ENCODE measurements at regions not wholly inside any gene's neighbourhood (a gene's known extent, or its start where the extent isn't known, plus 50 kb on each side); places are given as distances from the start of the nearest gene placed in this dataset.
A peak's percentile ranks its signal among the peaks of the same experiment; 100 is the strongest.
"Not testable (repeated sequence)": the region's sequence is repeated elsewhere in the genome, so short reads cannot be mapped to it uniquely, and the experiment has no call there.

GRCh38 chr15:58355382-58355971 is 76.3 kb upstream of the LIPC start:
- TF ChIP-seq CTCF (IDR thresholded peaks at IDR 0.05; ENCODE audit: insufficient read depth, low read depth, low read length, missing control alignments) = no peak
- H3K4me3 ChIP-seq (ENCODE audit: low read depth, low read length) = no peak overlapping the region
- DNase-seq (ENCODE audit: low read depth) = peak; percentile 44

GRCh38 chr15:58355973-58356372 is 75.8 kb upstream of the LIPC start:
- no peak for DNase-seq (ENCODE audit: low read depth)
- no peak for TF ChIP-seq CTCF (IDR thresholded peaks at IDR 0.05; ENCODE audit: insufficient read depth, low read depth, low read length, missing control alignments)
- no peak overlapping the region for H3K4me3 ChIP-seq (ENCODE audit: low read depth, low read length)

GRCh38 chr15:58357529-58358476 is 74.0 kb upstream of the LIPC start:
- no peak overlapping the region for H3K4me3 ChIP-seq (ENCODE audit: low read depth, low read length)
- DNase-seq (ENCODE audit: low read depth) = peak; percentile 11
- TF ChIP-seq CTCF (IDR thresholded peaks at IDR 0.05; ENCODE audit: insufficient read depth, low read depth, low read length, missing control alignments) = no peak

- no peak for DNase-seq (ENCODE audit: low read depth)
- TF ChIP-seq CTCF (IDR thresholded peaks at IDR 0.05; ENCODE audit: insufficient read depth, low read depth, low read length, missing control alignments) = no peak
- H3K4me3 ChIP-seq (ENCODE audit: low read depth, low read length) = no peak overlapping the region
Measured at GRCh38 chr15:58360421-58361090, 71.2 kb upstream of the LIPC start.

DNA sequence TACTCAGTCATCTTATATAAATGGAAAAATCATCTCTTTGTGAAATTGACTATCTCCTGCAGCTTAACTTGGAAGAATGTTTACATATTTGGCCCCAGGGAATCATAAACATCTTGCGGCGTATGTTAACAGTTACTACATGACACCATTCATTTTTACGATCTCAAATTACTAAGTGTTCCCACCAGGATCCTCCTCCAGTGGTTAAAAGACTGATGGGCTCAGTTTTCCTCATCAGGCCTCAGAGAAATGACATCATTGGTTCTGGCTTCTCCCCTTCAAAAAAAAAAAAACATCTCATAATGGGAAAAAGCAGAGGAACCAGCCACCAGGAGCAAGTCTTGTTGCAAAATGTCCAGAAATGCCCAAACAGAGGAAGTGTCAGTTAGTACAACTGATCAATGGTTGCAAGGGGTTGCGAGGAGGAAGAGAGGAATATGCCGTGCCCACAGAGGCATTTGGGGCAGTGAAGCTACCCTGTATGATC is 70.5 kb upstream of the LIPC start:
- no peak for TF ChIP-seq CTCF (IDR thresholded peaks at IDR 0.05; ENCODE audit: insufficient read depth, low read depth, low read length, missing control alignments)
- H3K4me3 ChIP-seq (ENCODE audit: low read depth, low read length) = no peak overlapping the region
- no peak for DNase-seq (ENCODE audit: low read depth)

DNA sequence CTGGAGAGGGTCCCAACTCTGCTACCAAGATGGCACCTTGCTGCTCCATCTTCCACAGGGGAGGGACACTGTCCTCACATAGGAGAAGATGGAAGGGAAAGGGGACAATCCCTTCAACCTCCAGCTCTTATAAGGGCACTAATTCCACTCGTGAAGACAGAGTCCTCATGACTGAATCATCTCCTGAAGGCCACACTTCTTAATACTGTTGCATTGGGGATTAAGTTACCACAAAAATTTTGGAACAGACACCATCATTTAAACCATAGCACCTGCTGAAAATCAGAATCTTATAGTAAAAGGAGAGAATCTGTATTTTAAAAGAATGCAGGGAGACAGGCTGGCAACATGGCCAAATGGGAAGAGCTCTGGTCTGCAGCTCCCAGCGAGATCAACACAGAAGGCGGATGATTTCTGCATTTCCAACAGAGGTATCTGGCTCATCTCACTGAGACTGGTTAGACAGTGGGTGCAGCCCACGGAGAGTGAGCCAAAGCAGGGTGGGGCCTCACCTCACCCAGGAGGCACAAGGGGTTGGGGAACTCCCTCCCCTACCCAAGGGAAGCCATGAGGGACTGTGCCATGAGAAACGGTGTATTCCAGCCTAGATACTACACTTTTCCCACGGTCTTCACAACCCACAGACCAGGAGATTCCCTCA is 69.4 kb upstream of the LIPC start:
- TF ChIP-seq CTCF (IDR thresholded peaks at IDR 0.05; ENCODE audit: insufficient read depth, low read depth, low read length, missing control alignments) = no peak
- DNase-seq (ENCODE audit: low read depth) = no peak
- H3K4me3 ChIP-seq (ENCODE audit: low read depth, low read length) = no peak overlapping the region

DNA sequence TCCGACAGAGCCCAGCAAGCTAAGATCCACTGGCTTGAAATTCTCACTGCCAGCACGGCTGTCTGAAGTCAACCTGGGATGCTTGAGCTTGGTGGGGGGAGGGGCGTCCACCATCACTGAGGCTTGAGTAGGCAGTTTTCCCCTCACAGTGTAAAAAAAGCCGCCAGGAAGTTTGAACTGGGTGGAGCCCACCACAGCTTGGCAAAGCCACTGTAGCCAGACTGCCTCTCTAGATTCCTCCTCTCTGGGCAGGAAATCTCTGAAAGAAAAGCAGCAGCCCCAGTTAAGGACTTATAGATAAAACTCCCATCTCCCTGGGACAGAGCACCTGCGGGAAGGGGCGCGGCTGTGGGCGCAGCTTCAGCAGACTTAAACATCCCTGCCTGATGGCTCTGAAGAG is 68.7 kb upstream of the LIPC start:
- not testable (repeated sequence) for DNase-seq (ENCODE audit: low read depth); H3K4me3 ChIP-seq (ENCODE audit: low read depth, low read length)

- DNase-seq (ENCODE audit: low read depth); H3K4me3 ChIP-seq (ENCODE audit: low read depth, low read length): not testable (repeated sequence)
Measured at GRCh38 chr15:58363673-58364072, 68.1 kb upstream of the LIPC start.

GRCh38 chr15:58365098-58365497 is 66.7 kb upstream of the LIPC start:
- not testable (repeated sequence) for DNase-seq (ENCODE audit: low read depth); H3K4me3 ChIP-seq (ENCODE audit: low read depth, low read length)
